ENCODE measurements at regions not wholly inside any gene's neighbourhood (a gene's known extent, or its start where the extent isn't known, plus 50 kb on each side); places are given as distances from the start of the nearest gene placed in this dataset.

- TF ChIP-seq EZH2phosphoT487 (IDR thresholded peaks at IDR 0.05; ENCODE audit: borderline replicate concordance, low read length): no peak
- TF ChIP-seq CTCF (IDR thresholded peaks at IDR 0.05; ENCODE audit: low read depth, low read length, poor library complexity, severe bottlenecking): no peak
Observed at GRCh38 chr1:193543259-193543658, 356.8 kb upstream of the B3GALT2 start.
